GM19099 (cell line): ENCODE measurements at regions not wholly inside any gene's neighbourhood (a gene's known extent, or its start where the extent isn't known, plus 50 kb on each side); places are given as distances from the start of the nearest gene placed in this dataset.

Source experiments
- POLR2A ChIP-seq: IDR thresholded peaks from 3 replicates; pipeline ENCODE4 v1.6.1; 2011; ENCODE audit warnings: low read depth; ENCODE audit not compliant: insufficient read length; ENCODE audit errors: extremely low read depth

DNA sequence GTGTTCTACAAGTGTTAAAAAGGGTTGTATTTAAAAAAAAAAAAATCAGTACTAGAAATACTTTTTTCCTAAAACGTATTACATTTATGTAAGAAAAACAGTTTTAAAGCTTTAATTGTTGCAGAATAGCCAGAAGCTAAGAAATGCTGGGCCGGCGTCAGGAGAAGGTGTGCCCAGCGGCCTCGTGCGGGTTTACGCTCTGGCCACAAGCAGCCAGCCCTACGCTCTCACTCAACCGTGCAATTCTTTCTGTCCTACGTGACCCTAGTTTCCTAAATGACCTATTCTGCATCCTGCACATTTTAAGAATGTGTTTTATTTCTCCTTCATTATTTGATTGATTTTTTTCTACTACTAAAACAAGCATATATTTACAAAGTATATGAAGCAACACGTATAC, 279.7 kb upstream of the KLF14 start:
- TF ChIP-seq POLR2A: no peak

DNA sequence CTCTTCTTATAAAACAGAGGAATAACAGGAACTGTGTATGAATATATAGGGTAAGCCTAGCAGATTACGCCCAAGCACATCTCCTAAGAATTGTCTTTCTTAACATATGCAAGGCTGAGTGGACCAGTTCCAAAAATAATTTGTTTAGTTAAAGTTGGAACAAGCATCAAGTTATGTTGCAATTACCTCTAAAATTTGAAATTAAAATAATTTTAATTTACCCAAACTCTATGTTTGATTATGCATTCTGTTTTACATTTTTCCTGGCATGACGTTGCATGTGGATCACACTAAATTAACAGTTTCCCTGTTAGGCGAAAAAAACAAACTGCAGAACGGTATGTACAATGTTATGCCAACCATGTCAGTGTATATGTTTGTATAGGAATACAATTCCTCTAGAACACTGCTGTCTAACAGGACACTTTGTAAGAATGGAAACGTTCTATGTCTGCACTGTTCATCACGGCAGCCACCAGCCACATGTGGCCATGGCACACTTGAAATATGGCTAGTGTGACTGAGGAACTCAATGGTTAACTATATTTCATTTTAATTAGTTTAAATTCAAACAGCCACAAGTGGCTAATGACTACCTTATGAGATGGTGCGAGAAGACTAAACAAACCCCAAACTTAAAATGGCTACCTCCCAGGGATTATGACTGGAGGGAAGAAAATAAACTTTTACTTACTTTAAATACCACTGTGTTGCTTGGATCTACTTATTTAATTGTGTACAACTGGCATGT, 281.1 kb upstream of the KLF14 start:
- no peak for TF ChIP-seq POLR2A

DNA sequence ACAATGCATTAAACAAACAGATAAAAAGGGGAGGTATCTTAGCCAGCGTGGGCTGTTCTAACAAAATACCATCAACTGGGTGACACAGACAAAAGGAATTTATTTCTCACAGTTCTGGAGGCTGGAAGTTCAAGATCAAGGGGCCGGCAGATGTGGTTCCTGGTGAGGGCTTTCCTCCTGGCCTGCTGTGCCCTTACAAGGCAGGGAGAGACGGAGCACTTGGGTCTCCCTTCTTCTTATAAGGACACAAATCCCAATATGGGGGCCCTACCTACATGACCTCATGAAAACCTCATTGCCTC, 281.6 kb upstream of the KLF14 start:
- no peak for TF ChIP-seq POLR2A

DNA sequence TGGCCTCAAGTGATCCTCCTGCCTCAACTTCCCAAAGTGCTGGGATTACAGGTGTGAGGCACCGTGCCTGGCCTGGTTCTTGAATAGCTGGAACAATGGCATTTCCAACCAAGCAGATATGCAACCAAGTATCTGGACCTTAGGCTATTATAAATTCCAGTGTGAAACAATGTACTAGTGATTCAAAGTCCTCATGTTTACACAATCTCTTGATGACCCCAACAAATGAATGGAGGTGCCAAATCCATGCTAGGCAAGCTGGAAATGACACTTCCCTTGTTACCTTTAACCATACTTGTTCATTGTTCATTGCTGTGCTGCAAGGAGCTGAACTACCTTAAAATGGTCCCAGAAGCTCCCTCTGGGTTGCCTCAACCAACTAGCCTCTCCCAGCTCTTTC, 282.2 kb upstream of the KLF14 start:
- no peak for TF ChIP-seq POLR2A

GRCh38 chr7:131019351-131019750, 285.3 kb upstream of the KLF14 start:
- no peak for TF ChIP-seq POLR2A

DNA sequence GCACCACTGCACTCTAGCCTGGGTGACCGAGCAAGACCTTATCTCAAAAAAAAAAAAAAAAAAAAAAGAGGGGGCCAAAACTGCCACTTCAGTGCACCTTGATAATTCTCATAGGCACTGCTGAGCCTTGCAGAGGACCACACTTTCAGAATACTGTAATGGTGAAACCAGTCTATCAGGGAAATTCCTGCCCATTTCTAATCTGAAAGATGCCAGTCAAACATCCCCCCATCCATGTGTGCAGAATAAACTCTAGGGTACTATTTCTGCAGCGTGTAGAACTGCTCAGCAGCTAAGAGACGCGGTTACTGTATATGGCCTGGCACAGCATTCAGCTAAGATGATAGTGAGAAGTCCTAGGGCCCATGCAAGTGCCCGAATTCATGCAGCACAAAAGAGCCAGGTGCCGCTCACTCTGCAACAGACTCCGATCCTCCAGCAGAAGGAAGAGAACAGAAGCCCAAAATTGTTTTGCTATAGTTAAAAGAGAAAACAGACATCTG, 286.8 kb upstream of the KLF14 start:
- TF ChIP-seq POLR2A: no peak

GRCh38 chr7:131021460-131021859, 287.5 kb upstream of the KLF14 start:
- TF ChIP-seq POLR2A: no peak

DNA sequence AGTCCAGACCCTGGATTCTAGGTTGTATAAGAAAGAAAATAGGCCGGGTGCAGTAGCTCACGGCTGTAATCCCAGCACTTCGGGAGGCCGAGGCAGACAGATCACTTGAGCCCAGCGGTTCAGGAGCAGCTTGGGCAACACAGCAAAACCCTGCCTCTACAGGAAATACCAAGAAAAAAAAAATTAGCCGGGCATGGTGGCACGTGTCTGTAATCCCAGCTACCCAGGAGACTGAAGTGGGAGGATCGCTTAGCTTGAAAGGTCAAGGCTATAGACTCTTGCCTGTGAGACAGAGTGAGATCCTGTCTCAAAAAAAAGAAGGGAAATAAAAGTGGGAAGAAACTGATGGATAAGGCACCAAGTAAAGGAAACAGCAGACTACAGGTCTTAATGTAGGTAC, 287.9 kb upstream of the KLF14 start:
- no peak for TF ChIP-seq POLR2A

- TF ChIP-seq POLR2A: no peak
Observed at GRCh38 chr7:131026297-131027000, 292.4 kb upstream of the KLF14 start.

- no peak for TF ChIP-seq POLR2A
Observed at GRCh38 chr7:131027287-131027773, 293.3 kb upstream of the KLF14 start.

- no peak for TF ChIP-seq POLR2A
Observed at GRCh38 chr7:131028295-131028694, 294.3 kb upstream of the KLF14 start.

GRCh38 chr7:131029002-131029401, 295.0 kb upstream of the KLF14 start:
- TF ChIP-seq POLR2A: no peak

DNA sequence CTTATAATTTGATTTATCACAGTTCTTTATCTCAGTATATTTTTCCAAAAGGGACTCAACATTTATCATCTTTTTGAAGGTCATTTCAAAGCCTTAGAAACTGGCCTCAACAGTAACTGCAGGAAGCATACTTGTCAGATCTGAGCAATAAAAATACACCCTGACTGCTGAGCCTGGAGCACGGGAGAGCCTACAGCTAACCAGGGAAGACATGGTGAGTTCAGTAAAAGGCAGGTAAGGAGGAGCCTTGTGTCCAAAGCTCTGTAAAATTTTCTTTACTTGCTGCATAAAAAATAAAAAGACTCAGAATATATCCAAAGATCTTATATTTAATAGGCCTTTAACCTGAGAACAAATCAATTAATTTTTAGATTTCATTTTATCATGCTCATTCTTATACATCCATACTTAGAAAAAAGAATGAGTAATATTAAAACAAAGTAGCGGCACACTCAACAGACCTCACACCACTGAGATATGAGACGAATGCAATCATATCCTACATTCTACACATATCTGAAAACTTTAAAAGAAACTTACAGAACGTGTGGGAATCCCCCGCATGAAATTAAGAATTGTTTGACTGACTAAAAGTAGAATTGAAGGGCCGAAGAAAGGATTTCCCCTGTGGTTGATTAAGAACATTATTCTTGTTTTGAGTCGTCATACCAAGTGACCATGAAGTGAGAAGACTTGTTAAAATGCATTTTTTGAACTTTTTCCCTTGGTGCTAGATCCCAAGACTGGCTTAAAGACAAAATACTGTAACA, 296.4 kb upstream of the MKLN1 start:
- TF ChIP-seq POLR2A: peak; percentile 32

DNA sequence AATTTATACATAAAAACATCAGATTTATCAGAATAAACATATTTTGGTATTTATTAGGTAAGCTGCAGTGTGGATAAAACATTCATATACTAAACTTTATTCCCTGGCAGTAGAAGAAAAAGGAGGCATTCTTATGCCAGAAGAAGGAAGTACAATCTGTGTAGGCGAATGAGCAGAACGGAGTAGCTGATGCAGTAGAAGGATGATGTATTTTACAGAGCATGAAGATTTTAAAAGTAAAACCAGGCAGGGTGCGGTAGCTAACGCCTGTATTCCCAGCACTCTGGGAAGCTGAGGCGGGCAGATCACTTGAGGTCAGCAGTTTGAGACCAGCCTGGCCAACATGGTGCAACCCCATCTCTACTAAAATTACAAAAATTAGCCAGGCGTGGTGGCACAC, 294.9 kb upstream of the MKLN1 start:
- no peak for TF ChIP-seq POLR2A

- no peak for TF ChIP-seq POLR2A
Observed at GRCh38 chr7:131034166-131034881, 293.4 kb upstream of the MKLN1 start.

DNA sequence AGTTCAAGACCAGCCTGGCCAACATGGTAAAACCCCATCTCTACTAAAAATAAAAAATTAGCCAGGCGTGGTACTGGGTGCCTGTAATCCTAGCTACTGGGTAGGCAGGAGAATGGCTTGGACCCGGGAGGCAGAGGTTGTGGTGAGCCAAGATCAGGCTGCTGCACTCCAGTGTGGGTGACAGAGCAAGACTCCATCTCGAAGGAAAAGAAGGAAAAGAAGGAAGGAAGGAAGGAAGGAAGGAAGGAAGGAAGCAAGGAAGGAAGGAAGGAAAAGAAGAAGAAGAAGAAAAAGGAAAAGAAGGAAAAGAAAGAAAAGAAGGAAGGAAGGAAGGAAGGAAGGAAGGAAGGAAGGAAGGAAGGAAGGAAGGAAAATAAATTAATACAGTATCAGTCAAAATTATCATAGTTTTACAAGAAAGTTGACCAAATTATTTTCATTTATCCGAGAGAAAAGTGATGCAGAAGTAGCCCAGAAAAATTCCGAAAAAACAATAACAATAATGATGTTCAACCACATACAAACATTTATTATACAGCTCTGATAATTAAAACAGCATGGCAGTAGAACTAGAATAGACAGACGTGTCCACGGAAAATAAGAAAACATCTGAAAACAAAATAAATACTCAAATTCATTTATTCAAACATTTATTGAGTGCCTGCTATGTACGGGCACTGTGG, 292.4 kb upstream of the MKLN1 start:
- no peak for TF ChIP-seq POLR2A
